PC-9 (cell line): ENCODE measurements at regions not wholly inside any gene's neighbourhood (a gene's known extent, or its start where the extent isn't known, plus 50 kb on each side); places are given as distances from the start of the nearest gene placed in this dataset.

Source experiments
- BruUV-seq: library from RNA; stranded (reverse); fragments of 400-500 nt; replicated peaks from 2 replicates; lab custom pipeline; 2021; lab: Mats Ljungman, UMichigan
- CTCF ChIA-PET: fragments of 300-600 bp; sonication (Branson Sonifier 250); formaldehyde crosslinking; loops from one replicate; lab custom pipeline; 2022; ENCODE audit warnings: antibody characterized with exemption; lab: Charles Lee
- POLR2A ChIA-PET: fragments of 300-600 bp; sonication (Branson Sonifier 250); formaldehyde crosslinking; loops from one replicate; lab custom pipeline; 2022; ENCODE audit warnings: antibody characterized with exemption; ENCODE audit not compliant: unreplicated experiment; lab: Charles Lee
- DNase-seq, 2 experiments: peaks; one replicate each; pipeline versions ENCODE4 v3.0.0 to v3.0.0-alpha.2; 2015 to 2022; ENCODE audit warnings: mixed read lengths in 1 of 2
- H2AFZ ChIP-seq: fragments of 200-600 bp; sonication (generic); 2 replicates; pipeline ENCODE4 v1.8.1; 2017; ENCODE audit warnings: antibody characterized with exemption
- H3F3A ChIP-seq: fragments of 200-600 bp; sonication (generic); 2 replicates; pipeline ENCODE4 v1.8.1; 2017; ENCODE audit warnings: antibody characterized with exemption, mild to moderate bottlenecking, low read depth; ENCODE audit not compliant: insufficient read depth
- H3K27ac ChIP-seq: fragments of 200-600 bp; sonication (generic); 2 replicates; pipeline ENCODE4 v1.6.1; 2016; ENCODE audit warnings: mixed run types
- H3K27me3 ChIP-seq: fragments of 200-600 bp; sonication (generic); 2 replicates; pipeline ENCODE4 v1.6.1; 2016; ENCODE audit warnings: low read depth, mixed run types; ENCODE audit not compliant: insufficient read depth
- H3K36me3 ChIP-seq: fragments of 200-600 bp; sonication (generic); 2 replicates; pipeline ENCODE4 v1.6.1; 2016; ENCODE audit warnings: low read depth, mixed run types
- H3K4me1 ChIP-seq: fragments of 200-600 bp; sonication (generic); replicated peaks from 2 replicates; pipeline ENCODE4 v1.6.1; 2016; ENCODE audit warnings: mixed run types; ENCODE audit not compliant: insufficient read depth
- H3K4me2 ChIP-seq: fragments of 200-600 bp; sonication (generic); 2 replicates; pipeline ENCODE4 v1.6.1; 2017; ENCODE audit warnings: mixed run types
- H3K4me3 ChIP-seq: fragments of 200-600 bp; sonication (generic); 2 replicates; pipeline ENCODE4 v1.6.1; 2016; ENCODE audit warnings: mixed run types
- H3K79me2 ChIP-seq: fragments of 200-600 bp; sonication (generic); 2 replicates; pipeline ENCODE4 v1.6.1; 2017; ENCODE audit warnings: low read depth, mixed run types
- H3K9me2 ChIP-seq: fragments of 200-600 bp; sonication (generic); 2 replicates; pipeline ENCODE4 v1.8.1; 2017; ENCODE audit warnings: mild to moderate bottlenecking; ENCODE audit not compliant: insufficient read depth
- H3K9me3 ChIP-seq: fragments of 200-600 bp; sonication (generic); 2 replicates; pipeline ENCODE4 v1.8.1; 2016; ENCODE audit warnings: low read depth; ENCODE audit not compliant: insufficient read depth
- H4K20me1 ChIP-seq: fragments of 200-600 bp; sonication (generic); 2 replicates; pipeline ENCODE4 v1.8.1; 2017; ENCODE audit not compliant: insufficient read depth
- CTCF ChIP-seq: fragments of 200-600 bp; sonication (generic); conservative IDR thresholded peaks from 2 replicates; pipeline ENCODE4 v1.6.1; 2017; ENCODE audit warnings: mixed run types, antibody characterized with exemption, mild to moderate bottlenecking, moderate library complexity
- EZH2 ChIP-seq: fragments of 200-600 bp; sonication (generic); IDR thresholded peaks from 2 replicates; pipeline ENCODE4 v1.8.0; 2017; ENCODE audit warnings: antibody characterized with exemption, low read depth
- intact Hi-C: fragments of 100-400 bp; cut with micrococcal nuclease; formaldehyde crosslinking; loops from one replicate; pipeline ENCODE4 v1.10.0; 2022; ENCODE audit not compliant: unreplicated experiment

GRCh38 chr18:45236676-45237075 lies 378.6 kb upstream of the SLC14A2 start:
- Histone ChIP-seq H3K4me1 (no peaks in the 10 kb centered on the region), H3K4me2 (no peak overlapping the region), H3K27ac (no peak overlapping the region), H3K9me2 (no peaks in the 10 kb centered on the region), H2AFZ (no peak overlapping the region), H4K20me1 (no peaks in the 10 kb centered on the region), H3K4me3 (no peak overlapping the region), H3K36me3 (no peaks in the 10 kb centered on the region), H3K27me3 (no peaks in the 10 kb centered on the region), H3F3A (no peaks in the 10 kb centered on the region), H3K79me2 (no peaks in the 10 kb centered on the region), H3K9me3 (no peaks in the 10 kb centered on the region)
- no peak for DNase-seq
- CTCF ChIA-PET = no interaction called here
- no TSS peak for BruUV-seq
- no peak for TF ChIP-seq CTCF
- no peak for TF ChIP-seq EZH2
- intact Hi-C loops = no loop called here
- POLR2A ChIA-PET = no interaction called here

GRCh38 chr18:45237343-45238098 lies 377.8 kb upstream of the SLC14A2 start:
- Histone ChIP-seq H3K27ac (no peak overlapping the region), H4K20me1 (no peaks in the 10 kb centered on the region), H3K27me3 (no peaks in the 10 kb centered on the region), H3K4me3 (no peak overlapping the region), H3K4me2 (no peak overlapping the region), H3K9me3 (no peaks in the 10 kb centered on the region), H3K36me3 (no peaks in the 10 kb centered on the region), H3K79me2 (no peaks in the 10 kb centered on the region), H3F3A (no peaks in the 10 kb centered on the region), H3K4me1 (no peaks in the 10 kb centered on the region), H3K9me2 (no peaks in the 10 kb centered on the region), H2AFZ (no peak overlapping the region)
- no peak for TF ChIP-seq CTCF
- DNase-seq = no peak
- BruUV-seq = no TSS peak
- ChIA-PET POLR2A (no interaction called here), CTCF (no interaction called here)
- intact Hi-C loops = no loop called here

- BruUV-seq = no TSS peak
- POLR2A ChIA-PET = no interaction called here
These were observed 374.0 kb upstream of the SLC14A2 start for GRCh38 chr18:45241271-45241670.

More at GRCh38 chr18:45241271-45241670, 374.0 kb upstream of the SLC14A2 start:
- Histone ChIP-seq H3K4me3 (no peak overlapping the region), H3K9me2 (no peaks in the 10 kb centered on the region), H3F3A (no peaks in the 10 kb centered on the region), H3K27ac (no peak overlapping the region), H2AFZ (no peak overlapping the region), H3K79me2 (no peaks in the 10 kb centered on the region), H3K36me3 (no peaks in the 10 kb centered on the region), H3K4me1 (no peaks in the 10 kb centered on the region), H4K20me1 (no peaks in the 10 kb centered on the region), H3K27me3 (no peaks in the 10 kb centered on the region), H3K9me3 (no peaks in the 10 kb centered on the region), H3K4me2 (no peak overlapping the region)
- no peak for DNase-seq
- TF ChIP-seq EZH2 (no peak), CTCF (no peak)
- intact Hi-C loops = loop anchor here (2.0 kb wide), 1 partner anchor 14 kb away; no protein-coding TSS in a partner anchor
- CTCF ChIA-PET = no interaction called here
